Colonic mucosa (tissue), 4 donors: ENCODE measurements at regions not wholly inside any gene's neighbourhood (a gene's known extent, or its start where the extent isn't known, plus 50 kb on each side); places are given as distances from the start of the nearest gene placed in this dataset.
"Not testable (repeated sequence)": the region's sequence is repeated elsewhere in the genome, so short reads cannot be mapped to it uniquely, and the experiment has no call there.

ENCODE experiments used
- DNase-seq: peaks from one replicate; pipeline ENCODE4 v3.0.0-alpha.2; 2020
- H3K27ac ChIP-seq: fragments of 200-600 bp; one replicate; pipeline ENCODE4 v1.8.0; 2021
- H3K27me3 ChIP-seq: fragments of 200-600 bp; one replicate; pipeline ENCODE4 v1.8.0; 2021
- H3K36me3 ChIP-seq: fragments of 200-600 bp; one replicate; pipeline ENCODE4 v1.8.0; 2021
- H3K4me1 ChIP-seq: fragments of 200-600 bp; one replicate; pipeline ENCODE4 v1.8.0; 2021; ENCODE audit warnings: mild to moderate bottlenecking
- H3K4me3 ChIP-seq: fragments of 200-600 bp; one replicate; pipeline ENCODE4 v1.8.0; 2021
- H3K9ac ChIP-seq, 2 donors: one replicate each; pipeline ENCODE4 v1.7.0; 2013; ENCODE audit warnings: control low read depth in 2 of 2, low read depth in 2 of 2, low read length in 2 of 2
- H3K9me3 ChIP-seq: fragments of 200-600 bp; one replicate; pipeline ENCODE4 v1.8.0; 2021
- intact Hi-C: fragments of 100-400 bp; cut with DNase I; formaldehyde crosslinking; loops from one replicate; pipeline ENCODE4 v1.14.1; 2022
- TF ChIP-seq, protein P1 (sequence below): fragments of 200-600 bp; IDR thresholded peaks from one replicate; pipeline ENCODE4 v1.8.0; 2022; ENCODE audit warnings: antibody characterized with exemption, mild to moderate bottlenecking
- donor health status: healthy.
- donor health status: DM: no; HTN: no; CAD: no.
- donor health status: DM: no; HTN: no; CAD: no.

DNA sequence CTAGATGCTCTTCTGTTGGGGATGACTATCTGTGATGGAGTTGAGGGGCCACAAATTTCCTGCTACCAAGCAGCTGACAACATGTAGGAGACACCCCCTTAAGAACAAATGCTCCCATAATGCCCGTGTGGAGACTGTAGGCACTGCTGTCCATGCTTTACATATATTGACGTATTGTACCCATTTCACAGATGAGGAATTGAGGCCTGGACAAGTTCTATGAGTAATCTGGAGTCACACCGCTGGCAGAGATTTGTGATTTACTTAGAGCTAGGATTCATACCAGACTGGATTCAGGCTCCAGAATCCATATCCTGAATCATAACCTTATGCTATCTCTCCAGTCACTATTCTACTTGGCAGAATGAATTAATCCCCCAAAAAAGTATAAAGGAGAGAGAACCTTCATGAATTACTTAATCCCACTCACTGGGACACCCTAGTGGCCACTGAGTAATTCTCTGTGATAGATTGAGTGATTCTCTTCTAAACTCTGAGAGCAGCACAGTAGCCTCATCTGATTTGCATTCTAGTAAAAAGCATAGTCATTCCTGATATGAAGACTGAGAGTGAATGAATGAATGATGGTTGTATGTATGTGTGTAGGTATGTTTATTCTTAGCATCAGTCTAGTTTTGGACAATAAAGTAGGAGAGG, 460.7 kb upstream of the MEIS1 start:
- Histone ChIP-seq H3K9me3 (no peaks in the 10 kb centered on the region), H3K4me1 (no peaks in the 10 kb centered on the region), H3K27ac (no peak overlapping the region), H3K27me3 (no peaks in the 10 kb centered on the region), H3K9ac (no peak overlapping the region), H3K36me3 (no peaks in the 10 kb centered on the region), H3K4me3 (no peak overlapping the region)
- TF ChIP-seq, protein P1, sequence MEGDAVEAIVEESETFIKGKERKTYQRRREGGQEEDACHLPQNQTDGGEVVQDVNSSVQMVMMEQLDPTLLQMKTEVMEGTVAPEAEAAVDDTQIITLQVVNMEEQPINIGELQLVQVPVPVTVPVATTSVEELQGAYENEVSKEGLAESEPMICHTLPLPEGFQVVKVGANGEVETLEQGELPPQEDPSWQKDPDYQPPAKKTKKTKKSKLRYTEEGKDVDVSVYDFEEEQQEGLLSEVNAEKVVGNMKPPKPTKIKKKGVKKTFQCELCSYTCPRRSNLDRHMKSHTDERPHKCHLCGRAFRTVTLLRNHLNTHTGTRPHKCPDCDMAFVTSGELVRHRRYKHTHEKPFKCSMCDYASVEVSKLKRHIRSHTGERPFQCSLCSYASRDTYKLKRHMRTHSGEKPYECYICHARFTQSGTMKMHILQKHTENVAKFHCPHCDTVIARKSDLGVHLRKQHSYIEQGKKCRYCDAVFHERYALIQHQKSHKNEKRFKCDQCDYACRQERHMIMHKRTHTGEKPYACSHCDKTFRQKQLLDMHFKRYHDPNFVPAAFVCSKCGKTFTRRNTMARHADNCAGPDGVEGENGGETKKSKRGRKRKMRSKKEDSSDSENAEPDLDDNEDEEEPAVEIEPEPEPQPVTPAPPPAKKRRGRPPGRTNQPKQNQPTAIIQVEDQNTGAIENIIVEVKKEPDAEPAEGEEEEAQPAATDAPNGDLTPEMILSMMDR: no peak
- DNase-seq: no peak
- intact Hi-C loops: no loop called here

DNA sequence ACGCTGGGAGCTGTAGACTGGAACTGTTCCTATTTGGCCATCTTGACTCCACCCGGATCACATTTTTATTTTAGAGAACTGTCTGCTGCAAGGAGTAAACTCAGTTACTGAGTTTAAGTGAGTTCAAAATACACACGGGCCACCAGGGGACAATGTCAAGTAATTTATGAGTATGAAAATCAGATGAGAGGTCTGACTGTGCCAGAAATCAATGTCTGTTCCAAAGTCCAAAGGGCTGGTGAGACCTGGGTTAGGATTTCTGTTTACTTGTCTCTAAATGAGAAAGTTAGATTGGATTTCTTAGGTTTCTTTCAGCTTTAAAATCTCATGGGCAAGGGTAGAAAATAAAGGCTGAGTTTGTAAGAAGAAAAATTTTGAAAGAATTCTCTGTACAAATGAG, 465.8 kb upstream of the MEIS1 start:
- no peak overlapping the region for H3K9ac ChIP-seq
- no peaks in the 10 kb centered on the region for H3K36me3 ChIP-seq
- H3K9me3 ChIP-seq: no peaks in the 10 kb centered on the region
- peak; percentile 20 for DNase-seq
- H3K27ac ChIP-seq: no peak overlapping the region
- no peaks in the 10 kb centered on the region for H3K27me3 ChIP-seq
- TF ChIP-seq, protein P1: no peak
- H3K4me3 ChIP-seq: no peak overlapping the region
- no peaks in the 10 kb centered on the region for H3K4me1 ChIP-seq
- intact Hi-C loops: no loop called here

DNA sequence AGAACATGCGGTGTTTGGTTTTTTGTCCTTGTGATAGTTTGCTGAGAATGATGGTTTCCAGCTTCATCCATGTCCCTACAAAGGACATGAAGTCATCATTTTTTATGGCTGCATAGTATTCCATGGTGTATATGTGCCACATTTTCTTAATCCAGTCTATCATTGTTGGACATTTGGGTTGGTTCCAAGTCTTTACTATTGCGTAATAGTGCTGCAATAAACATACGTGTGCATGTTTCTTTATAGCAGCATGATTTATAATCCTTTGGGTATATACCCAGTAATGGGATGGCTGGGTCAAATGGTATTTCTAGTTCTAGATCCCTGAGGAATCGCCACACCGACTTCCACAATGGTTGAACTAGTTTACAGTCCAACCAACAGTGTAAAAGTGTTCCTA, 471.6 kb upstream of the MEIS1 start:
- H3K9ac ChIP-seq, DNase-seq, H3K4me1 ChIP-seq, H3K4me3 ChIP-seq, intact Hi-C loops, H3K9me3 ChIP-seq, H3K36me3 ChIP-seq, H3K27ac ChIP-seq, H3K27me3 ChIP-seq: not testable (repeated sequence)

DNA sequence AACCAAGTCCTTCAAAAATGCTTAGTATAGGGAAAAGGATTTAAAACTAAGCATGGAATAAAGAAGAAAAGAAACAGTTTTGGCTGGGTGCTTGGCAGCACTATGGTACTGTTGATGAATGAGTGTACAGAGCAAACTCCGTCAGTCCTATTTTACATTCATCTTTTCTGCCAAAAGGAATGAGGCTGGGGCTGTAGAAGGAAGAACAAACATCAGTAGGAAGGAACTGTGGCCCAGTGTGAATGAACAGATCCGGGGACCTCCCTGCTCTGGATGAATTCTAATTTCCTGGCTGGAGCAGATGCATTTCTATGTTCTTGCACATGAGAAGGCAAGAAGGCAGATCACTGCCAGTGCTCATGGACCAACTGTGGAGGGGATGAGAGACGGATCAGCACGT, 474.0 kb upstream of the MEIS1 start:
- H3K4me3 ChIP-seq: no peak overlapping the region
- no peak overlapping the region for H3K9ac ChIP-seq
- intact Hi-C loops: no loop called here
- no peaks in the 10 kb centered on the region for H3K36me3 ChIP-seq
- no peaks in the 10 kb centered on the region for H3K4me1 ChIP-seq
- DNase-seq: no peak
- no peaks in the 10 kb centered on the region for H3K9me3 ChIP-seq
- no peak overlapping the region for H3K27ac ChIP-seq
- no peaks in the 10 kb centered on the region for H3K27me3 ChIP-seq
- TF ChIP-seq, protein P1: no peak

DNA sequence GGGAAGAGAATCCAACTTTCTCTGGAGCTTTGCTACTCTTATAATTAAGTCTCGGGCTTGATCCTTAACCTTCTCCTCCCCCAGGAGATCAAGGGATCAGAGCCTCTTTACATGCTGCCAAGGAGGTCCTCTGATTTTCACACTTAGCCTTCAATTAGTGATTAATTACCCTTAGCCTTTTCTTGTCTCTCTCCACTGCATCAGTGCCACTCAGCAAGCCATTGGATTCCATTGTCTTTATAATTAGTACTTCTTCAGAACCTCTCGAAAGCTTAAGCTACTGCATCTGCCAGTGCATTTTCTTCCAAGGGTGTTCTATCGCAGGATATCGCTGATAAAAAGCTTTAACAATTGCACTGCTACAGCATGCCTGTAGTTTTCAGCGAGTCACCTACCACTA, 477.0 kb upstream of the MEIS1 start:
- no peak for DNase-seq
- Histone ChIP-seq H3K9me3 (no peaks in the 10 kb centered on the region), H3K4me1 (no peaks in the 10 kb centered on the region), H3K27ac (no peak overlapping the region), H3K9ac (no peak overlapping the region), H3K27me3 (no peaks in the 10 kb centered on the region), H3K4me3 (no peak overlapping the region), H3K36me3 (no peaks in the 10 kb centered on the region)
- intact Hi-C loops: no loop called here
- TF ChIP-seq, protein P1: no peak

DNA sequence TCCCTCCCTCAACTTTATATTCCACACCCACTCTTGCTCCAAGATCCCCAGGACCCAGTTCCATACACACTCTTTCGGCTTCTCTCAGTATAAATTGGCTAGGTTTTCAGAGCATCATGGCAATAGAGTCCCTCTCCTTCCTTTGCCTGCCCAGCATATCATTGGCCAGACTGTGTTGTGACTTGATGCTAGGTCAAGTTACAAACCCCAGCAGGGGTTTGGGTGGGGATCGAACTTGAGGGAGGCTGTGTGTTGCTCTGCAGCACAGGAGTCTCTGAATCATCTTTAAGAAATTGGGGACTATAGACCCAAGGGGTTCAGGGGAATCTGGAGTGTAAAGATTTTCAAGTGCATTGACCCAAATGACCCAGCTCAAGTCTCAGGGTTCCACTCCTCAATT, 477.5 kb upstream of the MEIS1 start:
- no peak overlapping the region for H3K4me3 ChIP-seq
- no peaks in the 10 kb centered on the region for H3K36me3 ChIP-seq
- TF ChIP-seq, protein P1: no peak
- no peaks in the 10 kb centered on the region for H3K27me3 ChIP-seq
- H3K9me3 ChIP-seq: no peaks in the 10 kb centered on the region
- intact Hi-C loops: no loop called here
- H3K9ac ChIP-seq: no peak overlapping the region
- no peaks in the 10 kb centered on the region for H3K4me1 ChIP-seq
- no peak for DNase-seq
- H3K27ac ChIP-seq: no peak overlapping the region
